ENCODE measurements at regions not wholly inside any gene's neighbourhood (a gene's known extent, or its start where the extent isn't known, plus 50 kb on each side); places are given as distances from the start of the nearest gene placed in this dataset.

GRCh38 chr7:136034132-136034531, 57.0 kb upstream of the MTPN start:
- Histone ChIP-seq H3K4me3 (ENCODE audit: low read depth in 1 of 2, low read length in 1 of 2) (no peak overlapping the region), H3K4me1 (ENCODE audit: control insufficient read depth in 1 of 2, insufficient read depth in 1 of 2, low read depth in 1 of 2, low read length in 1 of 2) (no peaks in the 10 kb centered on the region), H3K27me3 (peaks cover 12% of the 10 kb centered on the region), H3K27ac (no peak overlapping the region), H3K36me3 (no peaks in the 10 kb centered on the region), H3K9me3 (no peaks in the 10 kb centered on the region)
- no peak for TF ChIP-seq CTCF (IDR thresholded peaks at IDR 0.05)

DNA sequence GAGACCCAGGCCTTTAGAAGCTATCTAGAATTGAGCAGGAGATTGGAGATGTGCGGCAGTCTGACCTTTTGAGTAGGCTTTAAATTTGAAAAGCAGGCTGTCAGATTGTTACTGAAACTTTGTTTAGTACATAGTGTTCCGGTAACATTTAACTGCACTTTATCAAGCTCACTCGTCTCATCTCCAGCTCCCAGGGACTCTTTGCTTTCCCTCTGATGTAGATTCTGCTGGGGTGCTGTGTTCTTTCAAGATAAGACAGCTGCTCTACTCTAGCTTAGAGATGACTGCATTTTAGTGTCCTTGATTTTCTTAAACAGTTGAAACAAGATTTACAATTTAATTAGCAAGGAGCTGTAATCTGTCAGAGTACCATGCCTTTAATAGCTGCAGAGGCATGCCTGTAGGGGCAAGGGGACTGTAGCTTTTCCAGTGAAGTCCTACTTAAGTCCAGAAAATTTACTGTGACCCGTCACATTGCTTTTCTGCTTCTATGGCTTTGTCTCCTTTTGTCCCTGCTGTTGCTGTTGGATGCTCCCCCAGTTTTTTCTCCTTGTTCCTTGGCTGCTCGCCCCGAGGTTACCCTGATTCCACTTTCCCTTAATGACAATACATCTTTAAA, 56.4 kb upstream of the MTPN start:
- no peak overlapping the region for H3K27ac ChIP-seq
- no peaks in the 10 kb centered on the region for H3K36me3 ChIP-seq
- no peaks in the 10 kb centered on the region for H3K4me1 ChIP-seq (ENCODE audit: control insufficient read depth in 1 of 2, insufficient read depth in 1 of 2, low read depth in 1 of 2, low read length in 1 of 2)
- H3K9me3 ChIP-seq = no peaks in the 10 kb centered on the region
- H3K27me3 ChIP-seq = peaks cover 15% of the 10 kb centered on the region
- no peak overlapping the region for H3K4me3 ChIP-seq (ENCODE audit: low read depth in 1 of 2, low read length in 1 of 2)
- no peak for TF ChIP-seq CTCF (IDR thresholded peaks at IDR 0.05)

- no peak overlapping the region for H3K4me3 ChIP-seq (ENCODE audit: low read depth in 1 of 2, low read length in 1 of 2)
- TF ChIP-seq CTCF (IDR thresholded peaks at IDR 0.05) = no peak
- no peaks in the 10 kb centered on the region for H3K4me1 ChIP-seq (ENCODE audit: control insufficient read depth in 1 of 2, insufficient read depth in 1 of 2, low read depth in 1 of 2, low read length in 1 of 2)
- H3K27ac ChIP-seq = no peak overlapping the region
- no peaks in the 10 kb centered on the region for H3K9me3 ChIP-seq
- peaks cover 15% of the 10 kb centered on the region for H3K27me3 ChIP-seq
- H3K36me3 ChIP-seq = no peaks in the 10 kb centered on the region
These were observed 53.7 kb upstream of the MTPN start for GRCh38 chr7:136030867-136031318.

GRCh38 chr7:136030330-136030729, 53.2 kb upstream of the MTPN start:
- TF ChIP-seq CTCF (IDR thresholded peaks at IDR 0.05) = no peak
- H3K36me3 ChIP-seq = no peaks in the 10 kb centered on the region
- H3K9me3 ChIP-seq = no peaks in the 10 kb centered on the region
- no peak overlapping the region for H3K4me3 ChIP-seq (ENCODE audit: low read depth in 1 of 2, low read length in 1 of 2)
- H3K27me3 ChIP-seq = peaks cover 15% of the 10 kb centered on the region
- H3K4me1 ChIP-seq (ENCODE audit: control insufficient read depth in 1 of 2, insufficient read depth in 1 of 2, low read depth in 1 of 2, low read length in 1 of 2) = no peaks in the 10 kb centered on the region
- H3K27ac ChIP-seq = no peak overlapping the region

DNA sequence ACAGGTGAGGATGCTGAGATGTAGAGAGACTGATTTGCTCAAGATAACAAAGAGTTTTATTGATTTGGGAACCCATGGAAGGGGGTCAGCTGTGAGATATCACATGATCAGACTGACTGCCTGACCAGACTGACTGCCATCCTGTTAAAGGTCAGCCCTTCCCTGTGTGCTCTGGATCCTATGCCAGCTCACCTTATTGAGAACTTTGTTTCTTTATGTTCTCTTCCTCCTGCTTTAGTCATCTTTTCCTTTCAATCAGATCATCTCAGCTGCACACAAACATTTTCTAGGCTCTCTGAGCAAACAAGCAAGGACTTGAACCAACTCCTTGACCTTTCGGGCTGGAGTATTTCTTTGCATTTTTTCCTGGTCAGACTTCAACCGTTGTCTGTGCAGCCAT, 50.0 kb upstream of the MTPN start:
- no peaks in the 10 kb centered on the region for H3K4me1 ChIP-seq (ENCODE audit: control insufficient read depth in 1 of 2, insufficient read depth in 1 of 2, low read depth in 1 of 2, low read length in 1 of 2)
- no peak for TF ChIP-seq CTCF (IDR thresholded peaks at IDR 0.05)
- H3K27me3 ChIP-seq = peaks cover 15% of the 10 kb centered on the region
- H3K27ac ChIP-seq = no peak overlapping the region
- H3K9me3 ChIP-seq = no peaks in the 10 kb centered on the region
- no peak overlapping the region for H3K4me3 ChIP-seq (ENCODE audit: low read depth in 1 of 2, low read length in 1 of 2)
- no peaks in the 10 kb centered on the region for H3K36me3 ChIP-seq
